ENCODE measurements at regions not wholly inside any gene's neighbourhood (a gene's known extent, or its start where the extent isn't known, plus 50 kb on each side); places are given as distances from the start of the nearest gene placed in this dataset.

DNA sequence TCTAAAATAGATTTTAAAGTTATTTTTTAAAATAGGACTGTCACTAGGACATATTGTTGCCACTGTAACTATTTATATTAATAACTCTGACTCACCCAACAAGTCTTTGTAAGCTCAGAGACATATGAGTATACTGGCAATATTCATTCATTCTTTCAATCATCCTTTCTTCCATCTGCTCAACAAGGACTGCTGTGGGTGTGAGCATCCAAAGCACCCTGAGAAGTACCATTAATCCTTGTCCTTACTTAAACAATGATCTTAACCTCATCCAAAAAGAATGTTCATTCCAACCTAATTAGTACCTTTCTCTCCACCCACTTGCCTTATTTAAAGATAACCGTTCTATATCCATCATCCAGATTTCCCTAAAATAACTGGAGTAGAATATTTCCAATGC is 94.2 kb upstream of the PPP2R3A start:
- H3K4me3 Mint-ChIP-seq: no peak overlapping the region
- H3K27ac Mint-ChIP-seq: no peak overlapping the region
- peaks cover 4% of the 10 kb centered on the region for H3K36me3 Mint-ChIP-seq (ENCODE audit: low read depth)
- no peak for DNase-seq
- no peaks in the 10 kb centered on the region for H3K4me1 Mint-ChIP-seq
- ATAC-seq: no peak
- H3K27me3 Mint-ChIP-seq: no peaks in the 10 kb centered on the region
- H3K9me3 ChIP-seq (ENCODE audit: control insufficient read depth, low read length, poor library complexity, severe bottlenecking): no peaks in the 10 kb centered on the region

- H3K9me3 ChIP-seq (ENCODE audit: control insufficient read depth, low read length, poor library complexity, severe bottlenecking): no peaks in the 10 kb centered on the region
- Mint-ChIP-seq H3K4me3 (no peak overlapping the region), H3K27me3 (no peaks in the 10 kb centered on the region), H3K36me3 (ENCODE audit: low read depth) (peaks cover 4% of the 10 kb centered on the region), H3K27ac (no peak overlapping the region), H3K4me1 (no peaks in the 10 kb centered on the region)
- DNase-seq (no peak), ATAC-seq (no peak)
These were observed 91.5 kb upstream of the PPP2R3A start for GRCh38 chr3:135874035-135874434.

DNA sequence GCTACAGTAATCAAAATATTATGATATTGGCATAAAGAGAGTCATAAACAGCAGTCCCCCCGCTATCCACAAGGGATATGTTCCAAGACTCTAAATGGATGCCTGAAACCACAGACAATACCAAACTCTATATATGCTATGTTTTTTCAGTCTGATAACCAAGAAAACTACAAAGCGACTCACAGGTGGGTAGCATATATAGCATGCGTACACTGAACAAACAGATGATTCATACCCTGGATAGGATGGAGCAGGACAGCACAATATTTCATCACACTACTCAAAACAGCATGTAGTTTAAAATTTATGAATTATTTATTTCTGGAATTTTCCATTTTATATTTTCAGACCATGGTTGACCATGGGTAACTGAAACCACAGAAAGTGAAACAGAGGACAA is 87.0 kb upstream of the PPP2R3A start:
- Mint-ChIP-seq H3K27ac (no peak overlapping the region), H3K4me3 (no peak overlapping the region), H3K27me3 (no peaks in the 10 kb centered on the region), H3K4me1 (no peaks in the 10 kb centered on the region), H3K36me3 (ENCODE audit: low read depth) (no peaks in the 10 kb centered on the region)
- DNase-seq (no peak), ATAC-seq (no peak)
- no peaks in the 10 kb centered on the region for H3K9me3 ChIP-seq (ENCODE audit: control insufficient read depth, low read length, poor library complexity, severe bottlenecking)

DNA sequence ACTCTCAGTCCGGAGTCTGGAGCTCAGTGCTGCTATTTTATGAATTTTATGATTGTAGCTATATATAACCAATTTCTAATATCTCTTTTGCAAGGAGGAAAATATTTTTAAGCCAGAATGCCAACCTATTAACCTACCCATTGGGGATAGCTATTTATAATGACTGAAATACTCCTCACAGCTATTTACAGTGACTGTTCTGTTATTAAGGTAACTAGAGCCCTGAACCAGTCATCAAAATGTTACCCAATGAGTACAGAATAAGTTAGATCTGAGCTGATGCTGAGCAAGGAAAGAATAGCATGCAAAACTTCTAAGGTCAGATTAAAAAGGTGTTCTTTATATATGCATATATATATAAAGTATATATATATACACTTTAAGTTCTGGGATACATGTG is 79.6 kb upstream of the PPP2R3A start:
- Mint-ChIP-seq H3K27ac (no peak overlapping the region), H3K27me3 (peaks cover 20% of the 10 kb centered on the region), H3K4me3 (no peak overlapping the region), H3K4me1 (no peaks in the 10 kb centered on the region), H3K36me3 (ENCODE audit: low read depth) (no peaks in the 10 kb centered on the region)
- ATAC-seq: no peak
- DNase-seq: no peak
- no peaks in the 10 kb centered on the region for H3K9me3 ChIP-seq (ENCODE audit: control insufficient read depth, low read length, poor library complexity, severe bottlenecking)

DNA sequence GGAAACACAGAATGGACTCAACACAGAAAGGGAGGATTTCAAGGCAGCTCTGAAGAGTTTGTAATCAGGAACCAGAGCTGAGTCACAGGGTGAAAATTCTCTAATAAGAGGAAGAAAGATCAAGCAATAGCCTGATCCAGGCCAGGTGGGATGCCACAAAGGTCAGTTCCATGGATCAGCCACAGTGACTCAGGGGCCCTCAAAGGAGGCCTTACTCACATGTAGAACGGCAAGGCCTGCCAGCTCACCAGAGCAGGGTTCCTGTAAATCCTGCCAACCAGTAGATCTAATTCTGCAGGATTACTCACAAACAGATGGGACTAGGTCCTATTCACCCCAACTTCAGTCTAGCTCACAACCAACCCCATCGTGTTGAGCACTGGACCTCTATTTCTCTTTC is 78.3 kb upstream of the PPP2R3A start:
- DNase-seq: no peak
- peaks cover 2% of the 10 kb centered on the region for H3K4me1 Mint-ChIP-seq
- H3K4me3 Mint-ChIP-seq: no peak overlapping the region
- H3K27me3 Mint-ChIP-seq: peaks cover 21% of the 10 kb centered on the region
- no peak overlapping the region for H3K27ac Mint-ChIP-seq
- no peak for ATAC-seq
- no peaks in the 10 kb centered on the region for H3K9me3 ChIP-seq (ENCODE audit: control insufficient read depth, low read length, poor library complexity, severe bottlenecking)
- H3K36me3 Mint-ChIP-seq (ENCODE audit: low read depth): peaks cover 3% of the 10 kb centered on the region

- H3K27me3 Mint-ChIP-seq: peaks cover 24% of the 10 kb centered on the region
- H3K36me3 Mint-ChIP-seq (ENCODE audit: low read depth): peaks cover 3% of the 10 kb centered on the region
- no peak overlapping the region for H3K4me3 Mint-ChIP-seq
- peaks cover 2% of the 10 kb centered on the region for H3K4me1 Mint-ChIP-seq
- no peak for ATAC-seq
- no peaks in the 10 kb centered on the region for H3K9me3 ChIP-seq (ENCODE audit: control insufficient read depth, low read length, poor library complexity, severe bottlenecking)
- no peak for DNase-seq
- H3K27ac Mint-ChIP-seq: no peak overlapping the region
These were observed 76.1 kb upstream of the PPP2R3A start for GRCh38 chr3:135889443-135889842.

DNA sequence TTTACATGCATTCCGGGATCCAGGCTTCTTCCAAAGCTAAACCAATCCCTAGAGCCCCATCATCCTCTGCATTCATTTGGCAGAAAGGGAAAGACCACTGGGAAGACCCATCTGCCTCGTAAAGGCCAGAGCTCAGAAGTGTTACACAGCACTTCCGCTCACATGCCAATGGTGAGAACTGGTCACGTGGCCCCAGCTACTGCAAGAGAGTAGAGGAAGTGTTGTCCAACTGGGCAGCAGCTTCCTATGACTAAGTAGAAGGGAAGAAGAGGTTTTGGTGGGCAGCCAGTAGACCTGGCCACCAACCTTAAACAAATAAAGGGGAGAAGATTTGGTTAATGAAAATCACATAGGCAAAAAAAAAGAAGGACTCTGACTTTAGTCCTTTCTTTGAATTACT is 74.4 kb upstream of the PPP2R3A start:
- peaks cover 29% of the 10 kb centered on the region for H3K27me3 Mint-ChIP-seq
- no peak for ATAC-seq
- DNase-seq: no peak
- H3K4me1 Mint-ChIP-seq: peaks cover 4% of the 10 kb centered on the region
- no peaks in the 10 kb centered on the region for H3K9me3 ChIP-seq (ENCODE audit: control insufficient read depth, low read length, poor library complexity, severe bottlenecking)
- H3K36me3 Mint-ChIP-seq (ENCODE audit: low read depth): peaks cover 3% of the 10 kb centered on the region
- no peak overlapping the region for H3K4me3 Mint-ChIP-seq
- no peak overlapping the region for H3K27ac Mint-ChIP-seq

DNA sequence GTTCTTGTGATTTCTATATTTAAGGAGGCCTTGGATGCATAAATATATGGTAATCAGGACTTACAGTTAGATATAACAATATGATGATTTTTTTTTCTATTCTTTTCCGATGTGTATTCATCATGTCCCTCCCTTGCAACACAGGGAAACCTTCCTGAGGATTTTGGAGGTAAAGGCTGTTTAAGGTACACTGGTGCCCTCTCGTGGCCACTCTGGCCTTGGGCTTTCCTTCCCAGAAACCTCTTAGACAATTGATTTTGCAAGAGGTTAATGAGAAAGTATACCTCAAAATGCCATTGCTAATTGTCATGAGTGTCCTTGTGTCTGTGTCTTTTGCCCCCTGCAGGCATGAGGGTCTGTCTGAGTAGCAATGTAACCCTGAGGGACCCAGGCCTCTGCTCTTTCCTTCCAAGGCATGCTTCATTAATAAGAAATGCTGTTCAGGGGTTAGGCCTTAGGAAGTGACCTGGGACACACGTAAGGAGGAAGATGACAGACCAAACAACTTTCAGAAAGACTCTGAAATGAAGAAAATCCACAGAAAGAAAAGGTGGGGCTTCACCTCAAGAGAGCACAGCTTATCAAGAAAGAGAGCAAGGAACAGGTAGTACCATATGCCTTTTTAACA is 70.3 kb upstream of the PPP2R3A start:
- ATAC-seq (no peak), DNase-seq (peak in 1 of 3 donors; percentile 28)
- Mint-ChIP-seq H3K4me1 (peaks cover 6% of the 10 kb centered on the region), H3K4me3 (no peak overlapping the region), H3K27ac (no peak overlapping the region), H3K27me3 (peaks cover 31% of the 10 kb centered on the region), H3K36me3 (ENCODE audit: low read depth) (peaks cover 3% of the 10 kb centered on the region)
- H3K9me3 ChIP-seq (ENCODE audit: control insufficient read depth, low read length, poor library complexity, severe bottlenecking): no peaks in the 10 kb centered on the region

DNA sequence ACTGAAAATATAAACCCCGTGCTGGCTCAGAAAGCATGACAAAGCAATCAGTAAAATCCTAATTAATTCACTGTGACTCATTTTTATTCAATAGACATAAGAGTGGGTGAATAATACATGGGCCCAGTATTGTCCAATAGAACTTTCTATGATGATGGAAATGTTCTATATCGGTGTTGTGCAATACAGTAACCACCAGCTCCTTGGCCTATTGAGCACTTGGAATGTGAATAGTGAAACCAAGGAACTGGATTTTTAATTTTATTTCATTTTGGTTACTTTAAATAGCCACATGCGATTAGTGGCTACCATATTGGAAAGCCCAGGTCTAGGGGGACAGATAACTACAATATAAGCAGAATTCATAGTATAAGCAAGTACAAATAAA is 69.8 kb upstream of the PPP2R3A start:
- Mint-ChIP-seq H3K27ac (no peak overlapping the region), H3K4me3 (no peak overlapping the region), H3K27me3 (peaks cover 29% of the 10 kb centered on the region), H3K4me1 (peaks cover 6% of the 10 kb centered on the region), H3K36me3 (ENCODE audit: low read depth) (peaks cover 3% of the 10 kb centered on the region)
- H3K9me3 ChIP-seq (ENCODE audit: control insufficient read depth, low read length, poor library complexity, severe bottlenecking): no peaks in the 10 kb centered on the region
- ATAC-seq: no peak
- no peak for DNase-seq

DNA sequence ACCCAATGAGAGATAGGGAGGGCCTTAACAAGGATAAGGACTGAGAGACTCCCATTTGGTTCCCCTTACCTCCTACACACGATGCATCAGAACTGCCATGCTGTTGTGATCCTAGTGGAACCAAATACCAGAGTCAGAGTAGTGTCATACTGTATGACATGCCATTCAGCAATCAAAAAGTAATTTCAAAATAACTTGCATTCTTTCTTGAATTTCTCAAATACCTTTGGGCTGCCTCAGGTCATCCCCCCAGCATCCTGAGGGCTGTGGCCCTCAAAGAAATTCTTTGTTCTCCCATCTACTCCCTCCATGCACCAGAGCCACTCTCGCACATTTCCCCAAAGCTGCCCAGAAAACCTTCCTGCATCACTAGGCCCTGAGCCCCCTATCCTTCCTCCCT is 68.9 kb upstream of the PPP2R3A start:
- Mint-ChIP-seq H3K27ac (no peak overlapping the region), H3K4me3 (no peak overlapping the region), H3K27me3 (peaks cover 35% of the 10 kb centered on the region), H3K4me1 (peaks cover 6% of the 10 kb centered on the region), H3K36me3 (ENCODE audit: low read depth) (peaks cover 7% of the 10 kb centered on the region)
- ATAC-seq: no peak
- no peak for DNase-seq
- no peaks in the 10 kb centered on the region for H3K9me3 ChIP-seq (ENCODE audit: control insufficient read depth, low read length, poor library complexity, severe bottlenecking)

GRCh38 chr3:135897715-135898114 is 67.8 kb upstream of the PPP2R3A start:
- H3K27me3 Mint-ChIP-seq: peaks cover 39% of the 10 kb centered on the region
- DNase-seq (no peak), ATAC-seq (no peak)
- no peak overlapping the region for H3K27ac Mint-ChIP-seq
- peaks cover 4% of the 10 kb centered on the region for H3K36me3 Mint-ChIP-seq (ENCODE audit: low read depth)
- no peaks in the 10 kb centered on the region for H3K9me3 ChIP-seq (ENCODE audit: control insufficient read depth, low read length, poor library complexity, severe bottlenecking)
- H3K4me3 Mint-ChIP-seq: no peak overlapping the region
- peaks cover 4% of the 10 kb centered on the region for H3K4me1 Mint-ChIP-seq

GRCh38 chr3:135898774-135899173 is 66.8 kb upstream of the PPP2R3A start:
- H3K27me3 Mint-ChIP-seq: peaks cover 41% of the 10 kb centered on the region
- peaks cover 4% of the 10 kb centered on the region for H3K36me3 Mint-ChIP-seq (ENCODE audit: low read depth)
- DNase-seq: no peak
- no peak overlapping the region for H3K4me3 Mint-ChIP-seq
- H3K27ac Mint-ChIP-seq: no peak overlapping the region
- ATAC-seq: no peak
- H3K9me3 ChIP-seq (ENCODE audit: control insufficient read depth, low read length, poor library complexity, severe bottlenecking): no peaks in the 10 kb centered on the region
- peaks cover 4% of the 10 kb centered on the region for H3K4me1 Mint-ChIP-seq

GRCh38 chr3:135905058-135905724 is 60.3 kb upstream of the PPP2R3A start:
- ATAC-seq (no peak), DNase-seq (no peak)
- peaks cover 33% of the 10 kb centered on the region for H3K27me3 Mint-ChIP-seq
- no peak overlapping the region for H3K4me3 Mint-ChIP-seq
- no peaks in the 10 kb centered on the region for H3K9me3 ChIP-seq (ENCODE audit: control insufficient read depth, low read length, poor library complexity, severe bottlenecking)
- no peak overlapping the region for H3K27ac Mint-ChIP-seq
- peaks cover 4% of the 10 kb centered on the region for H3K36me3 Mint-ChIP-seq (ENCODE audit: low read depth)
- no peaks in the 10 kb centered on the region for H3K4me1 Mint-ChIP-seq
